ENCODE measurements at regions not wholly inside any gene's neighbourhood (a gene's known extent, or its start where the extent isn't known, plus 50 kb on each side); places are given as distances from the start of the nearest gene placed in this dataset.

GRCh38 chr2:94939349-94939748, 68.1 kb downstream of the TEKT4 start:
- in situ Hi-C loops (cut with MboI; ENCODE audit: low sequenced_read_pairs, unreplicated experiment) = no loop called here
- DNase-seq (ENCODE audit: low spot score) = no peak
- no peak for TF ChIP-seq CTCF (IDR thresholded peaks at IDR 0.05; ENCODE audit: borderline replicate concordance, control extremely low read depth, extremely low read depth, insufficient read depth, missing control alignments)

DNA sequence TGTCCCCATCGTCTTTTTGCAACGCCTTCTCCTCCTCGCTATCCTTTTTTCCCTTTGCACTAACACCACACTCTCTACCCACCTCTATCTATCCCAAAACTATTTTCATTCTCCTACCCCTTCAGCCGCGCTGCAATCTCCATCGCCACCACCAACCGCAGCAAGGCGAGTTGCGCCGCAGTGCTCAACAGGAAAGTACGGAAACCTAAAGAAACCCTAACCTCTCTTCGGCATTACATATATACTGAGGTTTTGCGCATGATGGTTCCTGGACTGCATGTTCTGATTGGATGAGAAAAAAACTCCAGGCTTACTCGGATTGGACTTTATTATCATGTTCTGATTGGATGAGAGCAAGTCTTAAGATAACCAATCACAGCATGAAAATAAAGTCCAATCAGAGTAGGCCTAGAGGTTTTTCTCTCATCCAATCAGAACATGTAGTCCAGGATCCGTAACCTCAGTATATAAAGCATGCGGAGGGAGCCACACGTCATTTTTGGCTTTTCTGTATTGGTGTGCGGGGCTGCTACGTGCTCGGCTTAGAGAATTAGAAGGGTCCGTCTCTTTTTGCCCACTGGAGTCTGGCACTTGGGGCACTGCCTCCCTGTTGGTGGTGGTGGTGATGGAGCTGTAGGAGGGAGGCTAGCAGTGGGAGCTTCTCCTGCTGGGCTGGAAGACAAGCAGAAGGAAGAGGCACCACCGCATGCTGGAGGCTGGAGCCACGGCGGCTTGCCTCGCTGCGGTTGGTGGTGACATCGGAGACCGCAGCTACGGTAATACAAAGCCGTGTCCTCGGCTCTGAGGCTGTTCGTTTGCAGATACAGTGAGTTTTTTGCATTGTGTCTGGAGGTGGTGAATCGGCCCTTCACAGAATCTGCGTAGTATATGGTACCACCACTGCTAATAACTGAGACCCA, 76.1 kb downstream of the TEKT4 start:
- DNase-seq (ENCODE audit: low spot score) = no peak
- no peak for TF ChIP-seq CTCF (IDR thresholded peaks at IDR 0.05; ENCODE audit: borderline replicate concordance, control extremely low read depth, extremely low read depth, insufficient read depth, missing control alignments)
- in situ Hi-C loops (cut with MboI; ENCODE audit: low sequenced_read_pairs, unreplicated experiment) = no loop called here

DNA sequence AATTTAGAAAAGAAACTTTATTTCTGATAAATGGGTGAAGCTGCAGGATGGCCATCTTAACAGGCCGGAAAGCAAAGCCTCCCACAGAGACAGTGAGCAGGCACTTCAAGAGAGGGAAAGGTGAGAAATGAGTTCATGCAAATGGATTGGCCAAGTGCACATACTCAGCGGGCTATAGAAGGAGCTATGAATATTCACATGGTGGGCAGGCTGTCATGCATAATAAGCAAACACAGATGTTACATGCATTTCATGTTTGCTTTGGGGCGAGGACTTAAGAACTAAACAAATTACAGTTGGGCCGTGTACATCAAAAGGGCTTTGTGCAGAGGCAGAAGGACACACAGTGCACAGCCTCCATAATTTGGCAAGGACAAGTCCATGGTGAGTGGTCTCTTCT, 69.8 kb upstream of the MAL start:
- DNase-seq (ENCODE audit: low spot score) = no peak
- no peak for TF ChIP-seq CTCF (IDR thresholded peaks at IDR 0.05; ENCODE audit: borderline replicate concordance, control extremely low read depth, extremely low read depth, insufficient read depth, missing control alignments)
- in situ Hi-C loops (cut with MboI; ENCODE audit: low sequenced_read_pairs, unreplicated experiment) = no loop called here

DNA sequence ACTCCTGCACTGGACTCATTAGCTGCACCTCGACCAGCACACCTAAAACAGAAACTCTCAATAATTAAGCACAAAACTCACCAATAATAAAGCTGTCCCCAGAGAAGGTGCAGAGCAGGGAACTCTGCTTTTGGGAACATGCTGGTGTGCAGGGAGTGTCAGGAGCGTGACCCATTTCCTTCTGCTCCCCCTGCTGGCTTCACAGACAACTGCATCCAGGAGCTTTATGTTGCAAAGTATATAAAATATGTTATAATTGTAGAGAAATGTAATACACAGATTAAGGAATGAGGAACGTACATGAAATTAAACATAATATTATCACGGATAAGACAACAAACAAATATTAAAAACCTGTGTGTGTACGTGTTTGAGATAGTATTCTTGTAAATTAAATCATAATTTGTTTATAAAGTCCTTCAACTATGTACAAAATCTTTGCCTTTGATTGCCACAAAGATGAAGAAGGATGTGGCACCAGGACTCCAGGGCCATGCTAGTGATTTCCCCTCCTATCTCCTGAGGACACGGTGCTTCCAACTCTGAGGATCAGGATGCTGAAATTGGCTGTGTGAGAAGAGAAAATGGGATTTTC, 68.6 kb upstream of the MAL start:
- DNase-seq (ENCODE audit: low spot score) = peak; percentile 45
- TF ChIP-seq CTCF (IDR thresholded peaks at IDR 0.05; ENCODE audit: borderline replicate concordance, control extremely low read depth, extremely low read depth, insufficient read depth, missing control alignments) = peak; percentile 72
- in situ Hi-C loops (cut with MboI; ENCODE audit: low sequenced_read_pairs, unreplicated experiment) = no loop called here

GRCh38 chr2:94958245-94958644, 67.3 kb upstream of the MAL start:
- DNase-seq (ENCODE audit: low spot score) = no peak
- TF ChIP-seq CTCF (IDR thresholded peaks at IDR 0.05; ENCODE audit: borderline replicate concordance, control extremely low read depth, extremely low read depth, insufficient read depth, missing control alignments) = no peak
- in situ Hi-C loops (cut with MboI; ENCODE audit: low sequenced_read_pairs, unreplicated experiment) = no loop called here

- in situ Hi-C loops (cut with MboI; ENCODE audit: low sequenced_read_pairs, unreplicated experiment) = no loop called here
- TF ChIP-seq CTCF (IDR thresholded peaks at IDR 0.05; ENCODE audit: borderline replicate concordance, control extremely low read depth, extremely low read depth, insufficient read depth, missing control alignments) = no peak
- no peak for DNase-seq (ENCODE audit: low spot score)
These were observed 65.2 kb upstream of the MAL start for GRCh38 chr2:94960266-94960665.
